ENCODE measurements at regions not wholly inside any gene's neighbourhood (a gene's known extent, or its start where the extent isn't known, plus 50 kb on each side); places are given as distances from the start of the nearest gene placed in this dataset.

DNA sequence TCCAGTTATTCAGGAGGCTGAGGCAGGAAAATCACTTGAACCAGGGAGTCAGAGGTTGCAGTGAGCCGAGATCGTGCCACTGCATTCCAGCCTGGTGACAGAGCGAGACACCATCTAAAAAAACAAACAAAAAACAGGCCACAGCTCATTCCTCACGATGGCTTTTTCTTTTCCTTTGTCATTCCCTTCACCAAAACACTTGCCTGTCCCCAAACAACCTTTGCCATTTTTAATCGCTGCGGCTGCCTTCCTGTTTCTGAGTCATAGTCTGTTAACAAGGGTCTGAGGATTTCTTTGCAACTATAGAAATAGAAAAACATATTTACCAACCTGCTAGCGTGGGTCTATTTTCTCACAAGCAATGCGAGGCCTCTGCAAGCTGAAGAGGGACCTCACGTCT, 123.0 kb upstream of the FSTL4 start:
- Histone ChIP-seq H3K36me3 (no peaks in the 10 kb centered on the region), H3K9me3 (peaks cover 2% of the 10 kb centered on the region; the same call in 1 of the 2 replicates), H3K4me3 (no peak overlapping the region), H3K27me3 (no peaks in the 10 kb centered on the region)
- DNase-seq: no peak

DNA sequence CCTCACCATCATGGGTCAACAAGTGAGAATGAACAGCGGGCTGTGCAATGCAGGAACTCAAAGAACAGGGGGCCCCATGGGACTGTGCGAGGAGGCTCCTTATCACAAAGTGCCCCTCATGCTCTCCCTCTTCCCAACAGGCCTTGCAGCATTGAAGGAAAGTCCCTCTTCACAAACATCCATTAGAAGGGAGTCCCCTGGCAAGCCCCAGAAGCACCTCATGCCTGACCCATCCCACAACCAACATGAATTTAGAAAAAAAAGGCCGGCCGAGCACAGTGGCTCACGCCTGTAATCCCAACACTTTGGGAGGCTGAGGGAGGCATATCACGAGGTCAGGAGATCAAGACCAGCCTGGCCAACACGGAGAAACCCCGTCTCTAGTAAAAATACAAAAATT, 122.6 kb upstream of the FSTL4 start:
- DNase-seq: no peak
- H3K36me3 ChIP-seq: no peaks in the 10 kb centered on the region
- no peak overlapping the region for H3K4me3 ChIP-seq
- H3K27me3 ChIP-seq: no peaks in the 10 kb centered on the region
- H3K9me3 ChIP-seq: peaks cover 5% of the 10 kb centered on the region; the same call in 1 of the 2 replicates

DNA sequence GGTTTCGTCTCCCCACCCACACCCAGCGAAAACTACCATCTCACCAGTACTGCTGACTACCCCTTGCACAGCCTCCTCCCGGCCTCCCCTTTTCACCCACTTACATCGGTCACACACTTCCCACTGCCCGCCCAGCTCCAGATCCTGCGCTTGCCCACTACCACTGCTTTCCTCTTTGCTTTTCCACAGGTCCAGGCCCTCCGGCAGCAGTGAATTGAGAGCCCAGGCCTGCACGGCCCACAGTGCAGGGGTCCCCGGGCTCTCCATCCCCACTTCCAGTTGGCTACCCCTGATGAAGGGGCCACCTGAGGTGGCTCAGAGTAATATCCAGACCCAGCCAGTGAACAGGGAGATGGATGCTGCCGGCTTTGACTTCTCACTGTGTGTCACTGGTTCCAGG, 120.2 kb upstream of the FSTL4 start:
- Histone ChIP-seq H3K36me3 (no peaks in the 10 kb centered on the region), H3K4me3 (no peak overlapping the region), H3K27me3 (0 out of 2 replicates have a peak, but pooled peaks cover 2% of the 10 kb centered on the region), H3K9me3 (peaks cover 5% of the 10 kb centered on the region; the same call in 1 of the 2 replicates)
- DNase-seq: no peak

DNA sequence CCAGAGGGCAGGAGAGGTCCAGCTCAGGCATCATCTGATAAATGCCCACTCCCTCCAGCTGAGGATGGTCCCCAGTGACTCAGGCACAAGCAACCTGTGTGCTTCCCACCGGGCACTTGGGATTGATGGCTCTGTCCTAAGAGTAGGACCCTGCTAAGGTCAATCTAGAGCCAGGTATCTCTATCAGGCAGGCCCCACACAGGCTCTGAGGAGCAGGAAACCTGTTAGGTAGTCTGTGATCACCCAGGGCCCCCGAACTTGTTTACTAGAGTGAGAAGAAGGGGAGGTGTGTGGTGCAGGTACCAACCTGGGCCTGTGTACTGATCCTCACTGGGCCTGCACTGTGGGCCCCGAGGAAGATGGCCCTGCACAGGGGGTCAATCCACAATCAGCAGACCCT, 119.6 kb upstream of the FSTL4 start:
- peaks cover 5% of the 10 kb centered on the region; the same call in 1 of the 2 replicates for H3K9me3 ChIP-seq
- no peak for DNase-seq

DNA sequence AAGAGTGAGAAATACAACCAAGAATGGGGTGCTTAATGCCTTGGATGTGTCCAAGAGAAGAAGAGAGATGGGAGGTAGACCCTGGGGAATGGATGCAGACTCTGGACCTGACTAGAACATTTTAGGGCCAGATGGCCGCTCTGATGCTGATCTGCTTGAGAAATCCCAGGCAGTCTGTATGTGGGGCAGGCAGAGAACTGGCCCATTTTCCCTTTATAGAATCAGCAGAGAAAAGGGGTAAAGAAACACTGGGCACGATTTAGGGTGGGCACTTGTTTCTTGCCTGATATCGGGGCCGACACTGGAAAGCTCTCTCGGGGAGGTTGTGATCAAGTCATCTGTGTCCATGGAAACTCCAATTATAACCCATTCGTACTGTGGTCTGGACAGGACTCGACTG, 118.5 kb upstream of the FSTL4 start:
- no peak for DNase-seq
- no peak overlapping the region for H3K4me3 ChIP-seq

More for the DNA sequence above, 119.6 kb upstream of the FSTL4 start:
- peaks cover 2% of the 10 kb centered on the region; the same call in 1 of the 2 replicates for H3K27me3 ChIP-seq
- H3K36me3 ChIP-seq: no peaks in the 10 kb centered on the region
- H3K4me3 ChIP-seq: no peak overlapping the region

DNA sequence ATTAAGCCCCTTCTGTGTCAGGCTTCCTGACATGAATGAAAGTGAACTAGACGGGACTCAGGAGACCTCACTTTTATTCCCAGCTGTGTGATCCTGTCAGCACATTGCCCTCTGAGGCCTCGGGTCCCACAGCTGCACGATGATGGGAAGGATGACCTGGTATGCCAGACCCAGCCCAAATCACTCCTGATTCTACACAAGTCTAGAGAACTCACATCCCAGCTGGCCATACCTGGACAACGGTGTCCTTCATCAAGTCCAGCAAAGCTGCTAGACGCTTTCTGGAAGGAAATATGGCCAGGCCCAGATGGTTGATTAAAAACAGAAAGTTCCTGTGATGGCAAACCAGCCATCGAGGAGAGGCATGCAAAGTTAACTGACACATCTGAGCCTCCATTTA, 118.0 kb upstream of the FSTL4 start:
- peaks cover 7% of the 10 kb centered on the region for H3K27me3 ChIP-seq
- peaks cover 5% of the 10 kb centered on the region; the same call in 1 of the 2 replicates for H3K9me3 ChIP-seq
- DNase-seq: no peak
- no peak overlapping the region for H3K4me3 ChIP-seq
- no peaks in the 10 kb centered on the region for H3K36me3 ChIP-seq

More for the DNA sequence above, 118.5 kb upstream of the FSTL4 start:
- no peaks in the 10 kb centered on the region for H3K36me3 ChIP-seq
- H3K27me3 ChIP-seq: peaks cover 7% of the 10 kb centered on the region
- peaks cover 5% of the 10 kb centered on the region; the same call in 1 of the 2 replicates for H3K9me3 ChIP-seq

DNA sequence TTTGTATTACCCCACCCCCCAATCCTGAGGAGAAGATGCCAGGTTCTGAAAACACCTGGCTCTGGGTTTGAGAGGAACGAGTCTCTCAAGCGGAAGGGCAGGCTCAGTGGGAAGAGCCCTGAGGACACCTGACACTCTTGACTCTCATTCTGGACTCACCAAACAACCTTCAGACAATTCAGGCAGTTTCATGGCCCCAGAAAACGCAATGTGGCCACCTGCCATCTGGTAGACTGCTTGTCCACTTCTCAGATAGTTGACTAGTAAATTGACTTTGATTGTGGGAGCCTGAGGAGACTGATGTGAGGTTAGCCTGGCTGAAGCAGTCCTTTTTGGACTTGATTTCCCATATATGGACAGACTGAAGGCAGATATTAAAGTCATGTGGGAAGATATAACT, 117.5 kb upstream of the FSTL4 start:
- DNase-seq: no peak
- Histone ChIP-seq H3K4me3 (no peak overlapping the region), H3K9me3 (peaks cover 5% of the 10 kb centered on the region; the same call in 1 of the 2 replicates), H3K27me3 (peaks cover 9% of the 10 kb centered on the region), H3K36me3 (no peaks in the 10 kb centered on the region)

DNA sequence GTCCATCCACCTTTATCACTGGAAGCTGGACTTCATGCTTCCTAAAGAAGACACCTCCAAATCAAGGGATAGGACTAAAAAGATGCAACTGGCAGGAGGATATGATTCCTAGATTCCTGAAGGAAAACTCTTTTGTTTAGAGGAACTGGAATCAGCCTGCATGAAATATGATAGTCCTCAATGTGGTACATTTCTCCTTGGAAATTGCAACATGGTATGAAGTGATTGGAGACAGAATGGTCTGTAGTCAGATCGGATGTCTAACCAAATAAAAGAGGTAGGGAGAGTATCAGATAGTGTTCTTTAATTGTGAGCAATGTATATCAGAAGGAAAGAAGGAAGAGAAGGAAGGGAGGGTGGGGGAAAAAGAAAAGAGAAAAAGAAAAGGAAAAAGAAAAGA, 116.1 kb upstream of the FSTL4 start:
- Histone ChIP-seq H3K36me3 (no peaks in the 10 kb centered on the region), H3K9me3 (peaks cover 5% of the 10 kb centered on the region; the same call in 1 of the 2 replicates), H3K27me3 (peaks cover 11% of the 10 kb centered on the region), H3K4me3 (no peak overlapping the region)
- no peak for DNase-seq

DNA sequence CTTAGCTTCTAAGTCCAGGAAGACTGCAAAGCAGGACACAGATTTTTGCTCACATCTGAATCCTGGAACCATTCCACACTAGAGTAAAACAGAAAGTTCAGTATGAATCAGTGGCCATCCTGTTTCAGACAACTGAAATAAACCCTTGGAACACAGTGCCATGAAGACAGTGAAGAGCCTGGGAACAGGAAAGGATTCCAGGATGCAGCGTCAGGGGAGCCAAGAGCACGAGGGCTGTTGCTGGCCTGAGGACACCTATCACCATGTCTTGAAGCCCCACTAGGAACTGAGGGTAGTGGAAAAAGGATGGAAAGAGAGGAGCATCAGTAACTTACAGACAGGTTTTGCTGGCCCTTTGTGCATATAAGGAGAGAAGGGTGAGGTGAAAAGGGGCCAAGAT, 115.3 kb upstream of the FSTL4 start:
- no peak for DNase-seq
- no peak overlapping the region for H3K4me3 ChIP-seq
- no peaks in the 10 kb centered on the region for H3K36me3 ChIP-seq
- peaks cover 5% of the 10 kb centered on the region; the same call in 1 of the 2 replicates for H3K9me3 ChIP-seq
- H3K27me3 ChIP-seq: peaks cover 11% of the 10 kb centered on the region

DNA sequence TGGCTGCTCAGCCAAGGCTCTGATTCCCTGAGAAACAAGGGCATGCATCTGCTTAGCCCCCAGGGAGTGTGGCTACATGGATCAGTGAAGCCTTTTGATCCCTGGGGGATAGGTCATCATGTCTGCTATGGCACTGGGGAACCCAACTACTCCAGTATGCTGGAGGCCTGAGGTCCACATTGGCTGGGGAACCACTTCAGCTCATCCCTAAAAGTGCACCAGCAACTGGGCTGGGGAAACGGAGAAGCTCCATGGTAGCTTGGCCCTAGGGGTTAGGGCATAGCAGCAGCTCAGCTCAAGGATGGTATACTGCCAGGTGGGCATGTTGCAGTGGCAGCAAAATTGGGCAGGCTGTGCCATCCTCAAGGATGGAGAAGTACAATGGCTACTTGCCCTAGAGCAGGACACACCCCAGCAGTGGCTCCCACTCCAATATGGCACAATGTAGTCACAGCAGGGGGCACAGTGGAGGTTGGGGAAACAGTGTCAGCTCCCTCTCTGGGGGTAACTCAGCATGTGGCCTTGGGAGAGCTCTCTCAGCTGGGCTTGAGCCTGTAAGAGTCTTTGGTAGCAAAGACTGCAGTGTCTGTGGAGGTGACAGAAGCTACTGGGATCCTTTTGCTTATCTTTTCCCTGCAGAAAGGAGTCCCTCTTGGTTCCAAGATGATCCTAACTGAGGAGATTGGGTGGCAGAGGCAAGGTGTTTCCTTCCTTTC, 111.5 kb upstream of the FSTL4 start:
- Histone ChIP-seq H3K36me3 (no peaks in the 10 kb centered on the region), H3K27me3 (peaks cover 9% of the 10 kb centered on the region), H3K4me3 (no peak overlapping the region), H3K9me3 (peaks cover 5% of the 10 kb centered on the region)
- no peak for DNase-seq

DNA sequence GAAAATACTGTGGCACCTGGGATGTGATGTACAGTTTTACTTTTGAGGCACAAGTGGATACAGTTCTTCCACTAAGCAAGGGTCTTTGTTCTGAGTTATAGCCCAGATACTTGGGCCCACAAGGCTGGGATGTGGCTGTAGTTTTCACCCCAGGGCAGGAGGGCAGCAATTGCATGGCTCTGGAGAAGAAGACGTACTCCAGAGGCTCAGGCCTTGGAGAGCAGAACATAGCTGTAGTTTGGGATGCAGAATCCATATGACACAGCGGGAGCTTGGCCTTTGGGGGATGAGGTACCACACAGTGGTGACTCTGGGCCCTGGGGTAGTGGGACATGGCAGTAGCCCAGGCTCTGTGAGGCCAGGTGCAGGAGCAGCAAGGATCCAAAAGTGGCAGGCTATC, 110.8 kb upstream of the FSTL4 start:
- Histone ChIP-seq H3K9me3 (peaks cover 5% of the 10 kb centered on the region), H3K36me3 (no peaks in the 10 kb centered on the region), H3K4me3 (no peak overlapping the region), H3K27me3 (peaks cover 9% of the 10 kb centered on the region)
- no peak for DNase-seq

DNA sequence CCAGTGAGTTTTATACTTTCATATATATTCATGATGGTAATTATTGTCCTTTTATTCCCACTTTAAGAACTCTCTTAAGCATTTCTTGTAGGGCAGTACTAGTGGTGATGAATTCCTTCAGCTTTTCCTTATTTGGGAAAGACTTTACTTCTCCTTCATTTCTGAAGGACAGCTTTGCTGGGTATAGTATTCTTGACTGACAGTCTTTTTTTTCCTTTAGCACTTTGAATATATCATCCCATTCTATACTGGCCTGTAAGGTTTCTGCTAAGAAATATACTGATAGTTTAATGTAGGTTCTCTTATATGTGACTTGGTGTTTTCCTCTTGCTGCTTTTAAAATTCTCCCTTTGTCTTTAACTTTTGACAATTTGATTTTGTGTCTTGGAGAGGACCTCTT, 109.0 kb upstream of the FSTL4 start:
- Histone ChIP-seq H3K4me3 (no peak overlapping the region), H3K36me3 (no peaks in the 10 kb centered on the region), H3K27me3 (peaks cover 4% of the 10 kb centered on the region), H3K9me3 (peaks cover 5% of the 10 kb centered on the region)
- no peak for DNase-seq

DNA sequence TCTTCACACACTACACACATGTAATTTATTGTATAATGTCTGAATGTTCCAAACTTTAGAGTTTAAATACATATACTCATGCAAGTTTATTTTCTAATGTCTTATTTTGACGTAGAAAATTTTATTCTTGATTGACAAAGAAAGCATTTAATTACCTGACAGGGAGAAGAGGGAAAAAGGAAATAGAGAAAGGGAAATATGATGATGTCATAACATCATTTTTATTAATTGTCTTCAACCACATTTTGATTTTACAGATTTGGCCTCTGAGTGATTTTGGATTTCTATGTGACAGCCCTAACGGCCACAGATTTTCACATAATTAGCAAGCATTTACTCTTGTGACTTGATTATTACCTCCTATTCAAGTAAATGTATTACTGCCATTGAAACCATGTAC, 106.1 kb upstream of the FSTL4 start:
- Histone ChIP-seq H3K36me3 (no peaks in the 10 kb centered on the region), H3K4me3 (no peak overlapping the region), H3K9me3 (peaks cover 5% of the 10 kb centered on the region), H3K27me3 (no peaks in the 10 kb centered on the region)
- no peak for DNase-seq

DNA sequence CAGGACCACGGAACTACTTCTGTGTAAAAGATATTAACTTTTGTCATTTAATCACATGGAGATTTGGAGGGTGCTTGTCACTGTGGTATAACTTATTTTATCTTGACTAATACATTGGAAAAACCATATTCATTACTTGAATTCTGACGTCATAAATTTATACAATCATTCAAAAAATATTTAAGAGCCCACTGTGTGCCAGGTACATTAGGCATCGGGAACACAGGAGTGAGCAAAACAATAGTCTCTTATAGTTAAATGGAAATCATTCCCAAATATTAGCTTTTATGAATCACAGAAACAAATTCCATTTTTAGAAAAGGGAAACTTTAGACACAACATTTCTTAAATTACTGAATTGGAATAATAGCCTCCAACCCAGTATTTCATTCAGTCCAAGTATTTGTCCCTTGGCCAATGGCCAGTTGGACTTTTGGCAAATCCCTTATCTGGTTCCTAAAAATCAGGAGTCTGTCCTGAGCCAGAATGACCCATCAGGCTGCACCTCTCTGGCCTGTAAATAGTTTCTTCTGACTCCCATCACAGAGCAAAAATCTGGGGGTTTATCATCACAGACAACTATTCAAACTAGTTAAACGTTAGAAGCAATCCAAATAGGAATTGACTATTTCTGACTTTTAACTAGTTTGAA, 104.3 kb upstream of the FSTL4 start:
- no peak for DNase-seq
- peaks cover 5% of the 10 kb centered on the region for H3K9me3 ChIP-seq
- no peaks in the 10 kb centered on the region for H3K27me3 ChIP-seq
- no peaks in the 10 kb centered on the region for H3K36me3 ChIP-seq
- H3K4me3 ChIP-seq: no peak overlapping the region

DNA sequence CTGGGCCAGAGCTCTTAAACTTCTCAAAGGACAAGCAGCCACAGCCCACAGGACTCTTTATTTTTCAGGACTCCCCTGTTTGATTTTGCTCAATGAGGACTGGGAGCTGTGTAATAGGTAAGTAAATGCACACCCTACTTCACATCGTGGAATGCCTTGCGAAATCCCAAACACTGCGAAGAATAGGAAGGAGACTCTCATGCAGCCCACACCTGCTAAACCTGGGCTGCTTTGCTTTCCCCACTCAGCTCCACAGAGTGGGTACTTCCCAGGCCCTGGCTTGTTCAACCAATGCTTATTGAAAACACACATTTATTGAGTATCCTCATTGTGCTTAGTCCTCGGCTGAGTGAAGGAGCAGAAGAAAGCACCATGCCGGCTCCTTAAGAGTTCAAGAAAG, 103.3 kb upstream of the FSTL4 start:
- Histone ChIP-seq H3K4me3 (no peak overlapping the region), H3K9me3 (no peaks in the 10 kb centered on the region; the same call in 1 of the 2 replicates)
- DNase-seq: no peak

DNA sequence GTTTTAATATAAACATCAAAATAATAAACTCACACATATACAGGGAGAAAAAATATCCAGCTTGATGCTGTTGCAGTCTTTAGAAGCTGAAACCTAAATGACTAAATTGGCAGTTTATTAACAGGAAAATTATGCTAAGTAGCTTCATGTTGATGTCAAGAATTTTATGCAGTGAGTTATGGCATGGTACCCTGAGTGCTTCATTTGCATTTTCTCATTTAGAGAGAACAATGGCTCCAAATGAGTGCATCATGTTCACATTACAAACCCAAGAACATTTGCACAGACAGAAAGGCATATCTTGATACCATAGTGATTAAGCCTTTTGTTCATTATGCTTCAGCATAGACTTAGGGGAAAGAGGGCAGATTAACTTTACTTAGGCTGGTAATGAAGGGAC, 102.9 kb upstream of the FSTL4 start:
- no peaks in the 10 kb centered on the region for H3K36me3 ChIP-seq
- H3K4me3 ChIP-seq: no peak overlapping the region
- H3K9me3 ChIP-seq: no peaks in the 10 kb centered on the region
- H3K27me3 ChIP-seq: no peaks in the 10 kb centered on the region
- no peak for DNase-seq

More for the DNA sequence above, 103.3 kb upstream of the FSTL4 start:
- no peaks in the 10 kb centered on the region for H3K36me3 ChIP-seq
- H3K27me3 ChIP-seq: no peaks in the 10 kb centered on the region

DNA sequence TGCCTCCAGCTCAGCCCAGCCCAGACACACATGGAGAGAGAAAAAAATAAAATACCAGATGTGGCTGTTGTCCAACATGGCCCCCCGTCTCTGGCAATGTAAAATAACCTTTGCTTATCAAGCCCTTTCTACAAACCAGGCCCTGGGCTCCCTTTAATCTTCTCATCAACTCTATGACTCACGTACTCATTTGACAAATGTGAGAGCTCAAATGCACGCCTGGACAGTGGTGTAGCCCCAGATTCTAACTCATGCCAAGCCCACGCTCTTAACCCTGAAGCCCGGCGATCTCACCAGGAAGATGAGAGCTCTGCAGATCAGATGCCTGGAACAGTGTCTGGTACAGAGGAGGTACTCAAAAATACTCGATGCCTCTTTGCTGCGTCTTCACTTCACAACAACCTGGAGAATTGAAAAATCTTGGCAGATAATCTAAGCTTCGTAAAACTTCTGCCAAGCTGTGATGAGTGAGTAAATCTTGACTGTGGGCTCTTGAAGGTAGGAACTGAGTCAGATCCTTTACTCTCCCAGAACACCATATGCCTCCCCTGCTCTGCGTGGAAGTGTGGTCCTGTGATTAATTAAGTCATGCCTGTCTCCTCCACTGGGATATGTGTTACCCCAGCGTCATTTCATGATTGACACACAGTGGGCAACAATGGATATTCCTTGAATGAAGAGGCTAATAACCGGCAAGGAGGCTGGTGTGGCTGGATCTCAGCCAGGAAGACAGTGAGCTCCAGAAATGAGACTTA, 102.0 kb upstream of the FSTL4 start:
- no peaks in the 10 kb centered on the region for H3K36me3 ChIP-seq
- no peak overlapping the region for H3K4me3 ChIP-seq
- no peaks in the 10 kb centered on the region for H3K27me3 ChIP-seq
- peak; percentile 82 for DNase-seq
- no peaks in the 10 kb centered on the region for H3K9me3 ChIP-seq

All from MG63 (cell line).